WI38 (cell line): ENCODE measurements at regions not wholly inside any gene's neighbourhood (a gene's known extent, or its start where the extent isn't known, plus 50 kb on each side); places are given as distances from the start of the nearest gene placed in this dataset.

Source experiments
- H3K4me3 ChIP-seq: 2 replicates; pipeline ENCODE4 v1.5.1; 2011; ENCODE audit warnings: low read depth, mild to moderate bottlenecking, control low read depth, low read length
- TF ChIP-seq, protein P1 (sequence below): IDR thresholded peaks from 2 replicates; pipeline ENCODE4 v1.5.1; 2012; ENCODE audit warnings: low read depth, mild to moderate bottlenecking, control low read depth, low read length

- TF ChIP-seq, protein P1, sequence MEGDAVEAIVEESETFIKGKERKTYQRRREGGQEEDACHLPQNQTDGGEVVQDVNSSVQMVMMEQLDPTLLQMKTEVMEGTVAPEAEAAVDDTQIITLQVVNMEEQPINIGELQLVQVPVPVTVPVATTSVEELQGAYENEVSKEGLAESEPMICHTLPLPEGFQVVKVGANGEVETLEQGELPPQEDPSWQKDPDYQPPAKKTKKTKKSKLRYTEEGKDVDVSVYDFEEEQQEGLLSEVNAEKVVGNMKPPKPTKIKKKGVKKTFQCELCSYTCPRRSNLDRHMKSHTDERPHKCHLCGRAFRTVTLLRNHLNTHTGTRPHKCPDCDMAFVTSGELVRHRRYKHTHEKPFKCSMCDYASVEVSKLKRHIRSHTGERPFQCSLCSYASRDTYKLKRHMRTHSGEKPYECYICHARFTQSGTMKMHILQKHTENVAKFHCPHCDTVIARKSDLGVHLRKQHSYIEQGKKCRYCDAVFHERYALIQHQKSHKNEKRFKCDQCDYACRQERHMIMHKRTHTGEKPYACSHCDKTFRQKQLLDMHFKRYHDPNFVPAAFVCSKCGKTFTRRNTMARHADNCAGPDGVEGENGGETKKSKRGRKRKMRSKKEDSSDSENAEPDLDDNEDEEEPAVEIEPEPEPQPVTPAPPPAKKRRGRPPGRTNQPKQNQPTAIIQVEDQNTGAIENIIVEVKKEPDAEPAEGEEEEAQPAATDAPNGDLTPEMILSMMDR: no peak
- H3K4me3 ChIP-seq: no peak overlapping the region
Observed at GRCh38 chr11:16494918-16495691, 138.8 kb upstream of the SOX6 start.

GRCh38 chr11:16484434-16484833 is 128.1 kb upstream of the SOX6 start:
- H3K4me3 ChIP-seq: no peak overlapping the region
- TF ChIP-seq, protein P1: no peak

DNA sequence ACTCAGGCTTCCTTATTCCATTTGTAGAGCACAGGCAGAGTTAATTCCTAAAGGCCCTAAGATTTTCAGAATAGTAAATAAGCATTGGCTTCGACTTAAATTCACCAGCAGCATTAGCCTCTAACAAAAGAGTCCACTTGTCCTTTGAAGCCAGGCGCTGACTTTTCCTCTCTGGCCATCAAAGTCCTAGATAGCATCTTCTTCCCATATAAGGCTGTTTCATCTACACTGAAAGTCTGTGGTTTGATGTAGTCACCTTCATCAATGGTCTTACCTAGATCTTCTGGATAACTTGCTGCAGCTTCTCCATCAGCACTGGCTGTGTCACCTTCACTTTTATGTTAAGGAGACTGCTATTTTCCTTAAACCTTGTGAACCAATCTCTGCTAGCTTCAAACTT is 118.3 kb upstream of the SOX6 start:
- TF ChIP-seq, protein P1: no peak
- H3K4me3 ChIP-seq: no peak overlapping the region

DNA sequence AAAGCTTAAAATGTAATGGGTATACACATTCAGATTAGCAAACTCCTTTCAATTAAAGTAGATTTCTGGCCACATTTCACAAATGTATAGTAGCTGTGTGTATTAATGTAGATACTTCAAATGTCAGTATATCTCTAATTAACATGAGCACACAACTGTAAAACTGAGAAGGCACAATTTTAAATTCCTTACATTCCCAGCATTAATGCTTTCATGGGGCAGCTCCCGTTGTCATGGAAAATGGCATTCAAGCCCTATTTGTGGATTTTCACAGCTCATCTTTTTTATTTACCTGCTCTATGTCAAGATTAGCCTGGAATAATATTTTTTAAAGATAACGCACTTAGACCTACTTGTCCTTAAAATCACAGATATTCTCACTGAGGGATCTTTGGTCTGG is 113.6 kb upstream of the SOX6 start:
- H3K4me3 ChIP-seq: no peak overlapping the region
- TF ChIP-seq, protein P1: no peak

DNA sequence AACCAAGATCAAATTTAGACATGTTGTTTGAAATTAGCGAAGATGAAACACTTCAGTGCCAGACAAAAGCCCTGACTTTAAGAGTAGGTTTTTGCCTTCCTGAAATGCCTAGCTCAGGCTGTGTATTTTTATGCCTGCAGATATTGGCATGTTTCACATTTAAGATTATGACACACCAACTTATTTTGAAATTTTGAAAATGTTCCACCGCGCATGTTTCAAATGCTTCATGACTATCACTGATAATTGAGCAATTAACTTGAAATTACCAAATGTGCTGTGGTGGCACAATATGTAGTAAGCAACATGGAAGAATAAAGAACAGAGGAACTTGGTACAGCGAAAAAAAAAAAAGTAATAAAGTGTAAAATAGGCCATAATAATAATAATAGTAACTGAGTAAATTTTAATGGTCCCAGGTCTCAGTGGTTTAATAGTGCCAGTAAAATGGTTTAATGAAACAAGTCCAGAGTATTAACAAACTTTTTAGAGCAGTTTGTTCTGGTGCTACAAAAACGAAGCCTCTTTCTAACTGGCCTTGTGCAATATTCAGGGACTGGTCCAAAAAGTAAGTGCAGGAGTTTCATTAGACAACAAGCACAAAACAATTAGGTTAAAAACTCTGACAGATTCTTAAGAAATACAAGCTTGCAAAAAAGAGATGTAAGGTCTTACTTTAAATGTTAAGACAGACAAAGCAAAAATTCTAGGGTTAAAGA is 112.5 kb upstream of the SOX6 start:
- TF ChIP-seq, protein P1: no peak
- H3K4me3 ChIP-seq: no peak overlapping the region

GRCh38 chr11:16460508-16460907 is 104.2 kb upstream of the SOX6 start:
- H3K4me3 ChIP-seq: no peak overlapping the region
- TF ChIP-seq, protein P1: no peak

DNA sequence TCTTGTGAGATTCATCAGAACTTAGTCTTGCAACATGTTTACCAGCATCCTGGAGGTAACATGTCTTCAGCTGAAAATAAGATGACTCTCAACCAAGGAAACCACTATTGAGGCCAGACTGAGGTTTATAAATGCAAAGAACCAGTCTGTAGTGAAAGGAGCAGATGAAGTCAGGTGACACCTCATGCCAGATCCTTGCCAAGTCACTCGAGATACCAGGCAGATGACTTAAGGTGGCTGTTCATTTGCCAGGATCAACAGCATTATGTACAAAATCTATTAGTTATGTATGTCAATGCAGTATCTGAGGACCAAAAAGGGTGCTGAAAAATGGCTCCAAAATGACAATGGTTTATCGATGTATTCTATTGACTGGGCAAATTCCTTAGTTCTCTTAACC is 100.0 kb upstream of the SOX6 start:
- H3K4me3 ChIP-seq: no peak overlapping the region
- TF ChIP-seq, protein P1: no peak
